ENCODE measurements at regions not wholly inside any gene's neighbourhood (a gene's known extent, or its start where the extent isn't known, plus 50 kb on each side); places are given as distances from the start of the nearest gene placed in this dataset.
"Not testable (repeated sequence)": the region's sequence is repeated elsewhere in the genome, so short reads cannot be mapped to it uniquely, and the experiment has no call there.

GRCh38 chr12:42021469-42021868 lies 123.2 kb downstream of the GXYLT1 start:
- TF ChIP-seq CTCF (IDR thresholded peaks at IDR 0.05; ENCODE audit: unreplicated experiment): no peak
- DNase-seq (ENCODE audit: low spot score): peak; percentile 33

GRCh38 chr12:42020226-42020625 lies 124.4 kb downstream of the GXYLT1 start:
- H3K27ac Mint-ChIP-seq (ENCODE audit: unreplicated experiment): peak overlapping the region; percentile 83
- no peaks in the 10 kb centered on the region for H3K9me3 Mint-ChIP-seq (ENCODE audit: unreplicated experiment)
- peaks cover 3% of the 10 kb centered on the region for H3K27me3 Mint-ChIP-seq (ENCODE audit: unreplicated experiment)
- TF ChIP-seq CTCF (IDR thresholded peaks at IDR 0.05; ENCODE audit: unreplicated experiment): no peak
- peaks cover 31% of the 10 kb centered on the region for H3K4me1 Mint-ChIP-seq (ENCODE audit: unreplicated experiment)
- DNase-seq (ENCODE audit: low spot score): no peak
- H3K36me3 Mint-ChIP-seq (ENCODE audit: low read depth, unreplicated experiment): no peaks in the 10 kb centered on the region
- no peak overlapping the region for H3K4me3 Mint-ChIP-seq (ENCODE audit: unreplicated experiment)

More at GRCh38 chr12:42021469-42021868, 123.2 kb downstream of the GXYLT1 start:
- Mint-ChIP-seq H3K27me3 (ENCODE audit: unreplicated experiment) (peaks cover 3% of the 10 kb centered on the region), H3K36me3 (ENCODE audit: low read depth, unreplicated experiment) (no peaks in the 10 kb centered on the region), H3K4me3 (ENCODE audit: unreplicated experiment) (peak overlapping the region; percentile 39), H3K4me1 (ENCODE audit: unreplicated experiment) (peaks cover 31% of the 10 kb centered on the region), H3K27ac (ENCODE audit: unreplicated experiment) (peak overlapping the region; percentile 98), H3K9me3 (ENCODE audit: unreplicated experiment) (no peaks in the 10 kb centered on the region)

GRCh38 chr12:42019746-42020145 lies 124.9 kb downstream of the GXYLT1 start:
- Mint-ChIP-seq H3K36me3 (ENCODE audit: low read depth, unreplicated experiment) (no peaks in the 10 kb centered on the region), H3K4me3 (ENCODE audit: unreplicated experiment) (no peak overlapping the region), H3K9me3 (ENCODE audit: unreplicated experiment) (no peaks in the 10 kb centered on the region), H3K27ac (ENCODE audit: unreplicated experiment) (peak overlapping the region; percentile 83), H3K4me1 (ENCODE audit: unreplicated experiment) (peaks cover 31% of the 10 kb centered on the region), H3K27me3 (ENCODE audit: unreplicated experiment) (peaks cover 3% of the 10 kb centered on the region)
- DNase-seq (ENCODE audit: low spot score): no peak
- TF ChIP-seq CTCF (IDR thresholded peaks at IDR 0.05; ENCODE audit: unreplicated experiment): no peak

- no peaks in the 10 kb centered on the region for H3K9me3 Mint-ChIP-seq (ENCODE audit: unreplicated experiment)
- no peak overlapping the region for H3K4me3 Mint-ChIP-seq (ENCODE audit: unreplicated experiment)
- no peak for TF ChIP-seq CTCF (IDR thresholded peaks at IDR 0.05; ENCODE audit: unreplicated experiment)
- DNase-seq (ENCODE audit: low spot score): no peak
- no peak overlapping the region for H3K27ac Mint-ChIP-seq (ENCODE audit: unreplicated experiment)
- peaks cover 1% of the 10 kb centered on the region for H3K27me3 Mint-ChIP-seq (ENCODE audit: unreplicated experiment)
- no peaks in the 10 kb centered on the region for H3K36me3 Mint-ChIP-seq (ENCODE audit: low read depth, unreplicated experiment)
- peaks cover 21% of the 10 kb centered on the region for H3K4me1 Mint-ChIP-seq (ENCODE audit: unreplicated experiment)
Observed at GRCh38 chr12:42017051-42017450, 127.6 kb downstream of the GXYLT1 start.

- H3K36me3 Mint-ChIP-seq (ENCODE audit: low read depth, unreplicated experiment): no peaks in the 10 kb centered on the region
- no peak for DNase-seq (ENCODE audit: low spot score)
- H3K9me3 Mint-ChIP-seq (ENCODE audit: unreplicated experiment): no peaks in the 10 kb centered on the region
- no peak overlapping the region for H3K4me3 Mint-ChIP-seq (ENCODE audit: unreplicated experiment)
- no peak for TF ChIP-seq CTCF (IDR thresholded peaks at IDR 0.05; ENCODE audit: unreplicated experiment)
- peaks cover 6% of the 10 kb centered on the region for H3K4me1 Mint-ChIP-seq (ENCODE audit: unreplicated experiment)
- H3K27ac Mint-ChIP-seq (ENCODE audit: unreplicated experiment): no peak overlapping the region
- no peaks in the 10 kb centered on the region for H3K27me3 Mint-ChIP-seq (ENCODE audit: unreplicated experiment)
Observed at GRCh38 chr12:42015051-42015461, 129.6 kb downstream of the GXYLT1 start.

GRCh38 chr12:42012501-42012900 lies 132.2 kb downstream of the GXYLT1 start:
- DNase-seq (ENCODE audit: low spot score); H3K27me3 Mint-ChIP-seq (ENCODE audit: unreplicated experiment); H3K4me1 Mint-ChIP-seq (ENCODE audit: unreplicated experiment); H3K36me3 Mint-ChIP-seq (ENCODE audit: low read depth, unreplicated experiment); H3K9me3 Mint-ChIP-seq (ENCODE audit: unreplicated experiment); H3K27ac Mint-ChIP-seq (ENCODE audit: unreplicated experiment); H3K4me3 Mint-ChIP-seq (ENCODE audit: unreplicated experiment): not testable (repeated sequence)
